H9 (cell line): ENCODE measurements at regions not wholly inside any gene's neighbourhood (a gene's known extent, or its start where the extent isn't known, plus 50 kb on each side); places are given as distances from the start of the nearest gene placed in this dataset.
A peak's percentile ranks its signal among the peaks of the same experiment; 100 is the strongest.

Experiments used
- DNase-seq: peaks from one replicate; pipeline ENCODE4 v3.0.0-alpha.2; 2017
- H2AFZ ChIP-seq: one replicate; pipeline ENCODE4 v1.6.1; 2013; ENCODE audit warnings: mild to moderate bottlenecking, low read length, control low read depth, moderate library complexity
- H2AK5ac ChIP-seq: 2 replicates; pipeline ENCODE4 v1.6.1; 2013; ENCODE audit warnings: low read length, control low read depth, mixed read lengths; ENCODE audit not compliant: insufficient read length
- H2BK120ac ChIP-seq: one replicate; pipeline ENCODE4 v1.6.1; 2013; ENCODE audit warnings: low read depth, mild to moderate bottlenecking, low read length, control low read depth, inconsistent platforms; ENCODE audit not compliant: poor library complexity, severe bottlenecking
- H2BK12ac ChIP-seq: 2 replicates; pipeline ENCODE4 v1.6.1; 2013; ENCODE audit warnings: low read length, control low read depth, mixed read lengths, low read depth; ENCODE audit not compliant: insufficient read length
- H2BK15ac ChIP-seq: 2 replicates; pipeline ENCODE4 v1.6.1; 2013; ENCODE audit warnings: low read depth, low read length, control low read depth
- H2BK20ac ChIP-seq: one replicate; pipeline ENCODE4 v1.6.1; 2013; ENCODE audit warnings: low read depth, mild to moderate bottlenecking, low read length, control low read depth, inconsistent platforms; ENCODE audit not compliant: poor library complexity, severe bottlenecking
- H2BK5ac ChIP-seq: 2 replicates; pipeline ENCODE4 v1.6.1; 2013; ENCODE audit warnings: low read length, control low read depth, mixed read lengths; ENCODE audit not compliant: insufficient read length
- H3K14ac ChIP-seq: 2 replicates; pipeline ENCODE4 v1.6.1; 2013; ENCODE audit warnings: low read length, control low read depth; ENCODE audit not compliant: insufficient read depth
- H3K18ac ChIP-seq: 2 replicates; pipeline ENCODE4 v1.6.1; 2013; ENCODE audit warnings: low read depth, mild to moderate bottlenecking, mixed read lengths, low read length, control low read depth; ENCODE audit not compliant: insufficient read length
- H3K23ac ChIP-seq: 2 replicates; pipeline ENCODE4 v1.6.1; 2013; ENCODE audit warnings: low read length, control low read depth, mixed read lengths, low read depth; ENCODE audit not compliant: insufficient read length
- H3K23me2 ChIP-seq: 2 replicates; pipeline ENCODE4 v1.6.1; 2013; ENCODE audit warnings: low read depth, mild to moderate bottlenecking, mixed read lengths, low read length, control low read depth; ENCODE audit not compliant: insufficient read length, poor library complexity, severe bottlenecking
- H3K27ac ChIP-seq: 2 replicates; pipeline ENCODE4 v1.5.1; 2013; ENCODE audit warnings: low read length, control low read depth, mixed read lengths, low read depth; ENCODE audit not compliant: insufficient read length
- H3K27me3 ChIP-seq: 2 replicates; pipeline ENCODE4 v1.6.1; 2013; ENCODE audit warnings: low read length, control low read depth, inconsistent platforms; ENCODE audit not compliant: insufficient read depth
- H3K4ac ChIP-seq: 2 replicates; pipeline ENCODE4 v1.6.1; 2013; ENCODE audit warnings: low read depth, mild to moderate bottlenecking, control low read depth, inconsistent platforms, low read length, moderate library complexity
- H3K4me1 ChIP-seq: 2 replicates; pipeline ENCODE4 v1.6.1; 2013; ENCODE audit warnings: low read length, control low read depth, inconsistent platforms; ENCODE audit not compliant: insufficient read depth
- H3K4me2 ChIP-seq: 2 replicates; pipeline ENCODE4 v1.6.1; 2013; ENCODE audit warnings: low read length, control low read depth, mixed read lengths; ENCODE audit not compliant: insufficient read length, insufficient read depth
- H3K56ac ChIP-seq: 2 replicates; pipeline ENCODE4 v1.6.1; 2013; ENCODE audit warnings: low read depth, mild to moderate bottlenecking, mixed read lengths, low read length, control low read depth; ENCODE audit not compliant: insufficient read length
- H3K79me1 ChIP-seq: 2 replicates; pipeline ENCODE4 v1.6.1; 2013; ENCODE audit warnings: low read depth, mild to moderate bottlenecking, moderate library complexity, low read length, control low read depth, inconsistent platforms; ENCODE audit not compliant: insufficient read depth, poor library complexity, severe bottlenecking
- H3K79me2 ChIP-seq: 2 replicates; pipeline ENCODE4 v1.6.1; 2013; ENCODE audit warnings: low read length, control low read depth, inconsistent platforms; ENCODE audit not compliant: insufficient read depth
- H3K9ac ChIP-seq: 2 replicates; pipeline ENCODE4 v1.6.1; 2013; ENCODE audit warnings: low read length, control low read depth, mixed read lengths; ENCODE audit not compliant: insufficient read length; ENCODE audit errors: extremely low read depth
- H3K9me3 ChIP-seq: one replicate; pipeline ENCODE4 v1.6.1; 2013; ENCODE audit warnings: low read depth, low read length, inconsistent platforms; ENCODE audit not compliant: control insufficient read depth
- H3T11ph ChIP-seq: one replicate; pipeline ENCODE4 v1.6.1; 2013; ENCODE audit warnings: mild to moderate bottlenecking, low read length, control low read depth, inconsistent platforms
- H4K20me1 ChIP-seq: one replicate; pipeline ENCODE4 v1.6.1; 2013; ENCODE audit not compliant: control insufficient read depth, insufficient read length, insufficient read depth
- H4K5ac ChIP-seq: 2 replicates; pipeline ENCODE4 v1.6.1; 2013; ENCODE audit warnings: low read depth, mild to moderate bottlenecking, mixed read lengths, low read length, control low read depth; ENCODE audit not compliant: insufficient read length
- H4K8ac ChIP-seq: replicated peaks from 2 replicates; pipeline ENCODE4 v1.6.1; 2013; ENCODE audit warnings: low read length, control low read depth, mixed read lengths, low read depth; ENCODE audit not compliant: insufficient read length
- H4K91ac ChIP-seq: 2 replicates; pipeline ENCODE4 v1.6.1; 2013; ENCODE audit warnings: low read depth, mild to moderate bottlenecking, moderate library complexity, mixed read lengths, low read length, control low read depth; ENCODE audit not compliant: insufficient read length
- H3K27ac Mint-ChIP-seq, 3 experiments: 2 replicates in 2 of 3; 3 replicates in 1 of 3; pipeline ENCODE4 v1.8.0; 2020 to 2021; ENCODE audit warnings: mixed read lengths in 3 of 3, mild to moderate bottlenecking in 1 of 3, moderate library complexity in 1 of 3
- H3K27me3 Mint-ChIP-seq: 2 replicates; pipeline ENCODE4 v1.8.0; 2021; ENCODE audit warnings: low read depth, mild to moderate bottlenecking, moderate library complexity, mixed read lengths
- H3K36me3 Mint-ChIP-seq, 3 experiments: 2 replicates in 2 of 3; 3 replicates in 1 of 3; pipeline ENCODE4 v1.8.0; 2020 to 2021; ENCODE audit warnings: low read depth in 3 of 3, mixed read lengths in 3 of 3; ENCODE audit not compliant: insufficient read depth in 1 of 3
- H3K4me1 Mint-ChIP-seq, 2 experiments: 2 replicates each; pipeline ENCODE4 v1.8.0; 2020; ENCODE audit warnings: mixed read lengths in 2 of 2
- H3K4me3 Mint-ChIP-seq, 2 experiments: 2 replicates in 1 of 2; 3 replicates in 1 of 2; pipeline ENCODE4 v1.8.0; 2020 to 2021; ENCODE audit warnings: mild to moderate bottlenecking in 2 of 2, mixed read lengths in 2 of 2, moderate library complexity in 1 of 2
- H3K9me3 Mint-ChIP-seq, 2 experiments: 2 replicates in 1 of 2; 3 replicates in 1 of 2; pipeline ENCODE4 v1.8.0; 2020; ENCODE audit warnings: mild to moderate bottlenecking in 2 of 2, mixed read lengths in 2 of 2, moderate library complexity in 1 of 2
- WGBS: extraction: QIAGEN DNeasy Blood & Tissue Kit; methylation state at CpG from one replicate; pipeline ENCODE4 v1.1.7; 2013; ENCODE audit warnings: missing lambda C conversion rate, low lambda C conversion rate, mixed read lengths; ENCODE audit not compliant: insufficient read length; ENCODE audit errors: extremely low coverage; 5-methylcytosine and 5-hydroxymethylcytosine counted together
- TF ChIP-seq, protein P1 (sequence below): fragments of 200-600 bp; sonication (generic); conservative IDR thresholded peaks from 3 replicates; pipeline ENCODE4 v1.8.0; 2021; ENCODE audit warnings: antibody characterized with exemption, mild to moderate bottlenecking

DNA sequence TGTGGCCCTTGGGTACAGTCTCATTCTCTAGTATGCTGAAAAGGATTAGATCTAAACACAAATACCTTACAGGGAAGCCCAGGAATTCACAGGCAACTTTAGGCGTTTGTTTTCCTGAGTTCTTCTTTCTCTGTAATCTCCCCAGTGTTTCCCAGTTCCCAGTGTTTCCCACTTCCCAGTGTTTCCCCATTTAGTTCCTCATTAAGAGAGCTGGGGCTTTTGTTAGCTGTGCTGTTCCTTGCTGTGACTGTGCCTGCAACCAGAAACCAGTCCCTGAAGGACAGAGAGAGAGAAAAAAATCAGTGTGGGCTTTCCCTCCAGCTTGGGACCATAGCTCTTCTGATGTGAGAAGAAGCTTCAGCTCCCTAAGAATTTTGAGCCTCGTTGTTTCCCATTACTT, 802.9 kb upstream of the COBL start:
- TF ChIP-seq, protein P1, sequence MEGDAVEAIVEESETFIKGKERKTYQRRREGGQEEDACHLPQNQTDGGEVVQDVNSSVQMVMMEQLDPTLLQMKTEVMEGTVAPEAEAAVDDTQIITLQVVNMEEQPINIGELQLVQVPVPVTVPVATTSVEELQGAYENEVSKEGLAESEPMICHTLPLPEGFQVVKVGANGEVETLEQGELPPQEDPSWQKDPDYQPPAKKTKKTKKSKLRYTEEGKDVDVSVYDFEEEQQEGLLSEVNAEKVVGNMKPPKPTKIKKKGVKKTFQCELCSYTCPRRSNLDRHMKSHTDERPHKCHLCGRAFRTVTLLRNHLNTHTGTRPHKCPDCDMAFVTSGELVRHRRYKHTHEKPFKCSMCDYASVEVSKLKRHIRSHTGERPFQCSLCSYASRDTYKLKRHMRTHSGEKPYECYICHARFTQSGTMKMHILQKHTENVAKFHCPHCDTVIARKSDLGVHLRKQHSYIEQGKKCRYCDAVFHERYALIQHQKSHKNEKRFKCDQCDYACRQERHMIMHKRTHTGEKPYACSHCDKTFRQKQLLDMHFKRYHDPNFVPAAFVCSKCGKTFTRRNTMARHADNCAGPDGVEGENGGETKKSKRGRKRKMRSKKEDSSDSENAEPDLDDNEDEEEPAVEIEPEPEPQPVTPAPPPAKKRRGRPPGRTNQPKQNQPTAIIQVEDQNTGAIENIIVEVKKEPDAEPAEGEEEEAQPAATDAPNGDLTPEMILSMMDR, result no peak
- no peaks in the 10 kb centered on the region for H3K27me3 Mint-ChIP-seq
- no peaks in the 10 kb centered on the region for H3K23me2 ChIP-seq
- H3K27me3 ChIP-seq, result no peaks in the 10 kb centered on the region
- H3K9me3 Mint-ChIP-seq, result no peaks in the 10 kb centered on the region
- no peak overlapping the region for H3K18ac ChIP-seq
- H3K36me3 Mint-ChIP-seq, result peaks cover 0 to 4% (median 0%) of the 10 kb centered on the region in 3 experiments; a peak in 3 of 7 replicates
- no peak overlapping the region for H2BK120ac ChIP-seq
- no peak overlapping the region for H3T11ph ChIP-seq
- H3K4me3 Mint-ChIP-seq, result peak overlapping the region; percentile 2 to 15; a peak in 2 of 5 replicates
- H2BK5ac ChIP-seq, result peak overlapping the region; percentile 5
- peak; percentile 34 for DNase-seq
- WGBS, result no CpG with 5 or more reads among the region's 2 CpGs
- no peak overlapping the region for H4K91ac ChIP-seq
- H4K5ac ChIP-seq, result no peak overlapping the region
- H4K8ac ChIP-seq, result no peak overlapping the region
- no peak overlapping the region; the same call in 1 of the 2 replicates for H3K14ac ChIP-seq
- peak overlapping the region; percentile 97 to 100 (median 97) for H3K27ac Mint-ChIP-seq
- H3K9ac ChIP-seq, result no peak overlapping the region
- no peak overlapping the region for H3K4ac ChIP-seq
- no peaks in the 10 kb centered on the region for H3K79me1 ChIP-seq
- no peak overlapping the region for H3K4me2 ChIP-seq
- H3K4me1 Mint-ChIP-seq, result peaks cover 86 to 87% of the 10 kb centered on the region in 2 experiments
- H3K27ac ChIP-seq, result peak overlapping the region; percentile 82
- no peak overlapping the region for H3K23ac ChIP-seq
- H3K9me3 ChIP-seq, result no peaks in the 10 kb centered on the region
- H3K56ac ChIP-seq, result no peak overlapping the region
- no peak overlapping the region for H2BK20ac ChIP-seq
- H2AK5ac ChIP-seq, result no peak overlapping the region
- no peak overlapping the region for H2BK12ac ChIP-seq
- no peak overlapping the region for H2AFZ ChIP-seq
- no peak overlapping the region for H2BK15ac ChIP-seq
- no peaks in the 10 kb centered on the region for H4K20me1 ChIP-seq
- H3K4me1 ChIP-seq, result peaks cover 20% of the 10 kb centered on the region; the same call in 1 of the 2 replicates
- no peaks in the 10 kb centered on the region for H3K79me2 ChIP-seq
